Activated CD8-positive, alpha-beta memory T cell treated with anti-CD3 and anti-CD28 coated beads, Interleukin-2, amount 50 U/mL, for 1 hour (primary cell): ENCODE measurements at regions not wholly inside any gene's neighbourhood (a gene's known extent, or its start where the extent isn't known, plus 50 kb on each side); places are given as distances from the start of the nearest gene placed in this dataset.

Source experiments
- DNase-seq: peaks from one replicate; pipeline ENCODE4 v3.0.0-alpha.2; 2020; ENCODE audit errors: extremely low read depth

- DNase-seq: no peak
These were observed 207.1 kb downstream of the UACA start for GRCh38 chr15:70556151-70556741.

GRCh38 chr15:70555713-70556112 lies 207.6 kb downstream of the UACA start:
- DNase-seq: no peak

GRCh38 chr15:70547846-70548487 lies 215.4 kb downstream of the UACA start:
- DNase-seq: no peak

- DNase-seq: no peak
These were observed 217.8 kb downstream of the UACA start for GRCh38 chr15:70545526-70545925.

GRCh38 chr15:70541511-70541910 lies 221.8 kb downstream of the UACA start:
- DNase-seq: no peak

- DNase-seq: no peak
These were observed 223.3 kb downstream of the UACA start for GRCh38 chr15:70539912-70540530.

GRCh38 chr15:70539409-70539808 lies 223.9 kb downstream of the UACA start:
- DNase-seq: no peak

- DNase-seq: no peak
These were observed 225.1 kb downstream of the UACA start for GRCh38 chr15:70538278-70538677.

- no peak for DNase-seq
These were observed 227.4 kb downstream of the UACA start for GRCh38 chr15:70535955-70536338.

- DNase-seq: no peak
These were observed 228.0 kb downstream of the UACA start for GRCh38 chr15:70535071-70535954.

- no peak for DNase-seq
These were observed 229.2 kb downstream of the UACA start for GRCh38 chr15:70533931-70534742.

GRCh38 chr15:70532531-70533186 lies 230.7 kb downstream of the UACA start:
- no peak for DNase-seq

GRCh38 chr15:70531576-70531975 lies 231.8 kb downstream of the UACA start:
- DNase-seq: no peak

- no peak for DNase-seq
These were observed 232.5 kb downstream of the UACA start for GRCh38 chr15:70530906-70531305.

GRCh38 chr15:70530503-70530902 lies 232.9 kb downstream of the UACA start:
- no peak for DNase-seq

GRCh38 chr15:70530017-70530499 lies 233.3 kb downstream of the UACA start:
- DNase-seq: no peak

GRCh38 chr15:70528816-70529215 lies 234.5 kb downstream of the UACA start:
- no peak for DNase-seq

GRCh38 chr15:70528270-70528706 lies 235.1 kb downstream of the UACA start:
- no peak for DNase-seq

- no peak for DNase-seq
These were observed 236.4 kb downstream of the UACA start for GRCh38 chr15:70526974-70527325.

GRCh38 chr15:70526221-70526973 lies 237.0 kb downstream of the UACA start:
- DNase-seq: no peak
